A549 (cell line): ENCODE measurements at regions not wholly inside any gene's neighbourhood (a gene's known extent, or its start where the extent isn't known, plus 50 kb on each side); places are given as distances from the start of the nearest gene placed in this dataset.

Experiments
- CEBPB ChIP-seq, 2 experiments: fragments of >200 bp in 1 of 2; sonication (Bioruptor Twin) in 1 of 2; formaldehyde crosslinking in 1 of 2; IDR thresholded peaks; 2 replicates each; pipeline ENCODE4 v1.6.1; 2012 to 2016
- CTCF ChIP-seq: fragments of >200 bp; sonication (Bioruptor Twin); formaldehyde crosslinking; IDR thresholded peaks from 3 replicates; pipeline ENCODE4 v1.5.1; 2016
- ELK1 ChIP-seq: fragments of 150-350 bp; IDR thresholded peaks from 2 replicates; pipeline ENCODE4 v1.6.1; 2014; ENCODE audit warnings: low read depth, mild to moderate bottlenecking, low read length
- FOSL2 ChIP-seq, 2 experiments: fragments of 450-650 bp in 1 of 2; fragments of >200 bp in 1 of 2; sonication (Bioruptor Twin) in 1 of 2; formaldehyde crosslinking; IDR thresholded peaks; 2 replicates each; pipeline versions ENCODE4 v1.5.0 to v1.6.1; 2016 to 2020; ENCODE audit warnings: mild to moderate bottlenecking in 1 of 2, moderate library complexity in 1 of 2
- JUNB ChIP-seq: fragments of >200 bp; sonication (Bioruptor Twin); formaldehyde crosslinking; IDR thresholded peaks from 2 replicates; pipeline ENCODE4 v1.6.1; 2016
- PBX3 ChIP-seq: IDR thresholded peaks from 2 replicates; pipeline ENCODE4 v1.6.1; 2012
- POLR2A ChIP-seq: IDR thresholded peaks from 2 replicates; pipeline ENCODE4 v1.6.1; 2012; ENCODE audit warnings: mild to moderate bottlenecking, low read length
- TP53 ChIP-seq: fragments of 250-450 bp; sonication (Bioruptor Pico); IDR thresholded peaks from 2 replicates; pipeline ENCODE4 v1.5.0; 2021; ENCODE audit warnings: mild to moderate bottlenecking, moderate library complexity

- no peak for TF ChIP-seq CTCF
- no peak for TF ChIP-seq POLR2A
- TF ChIP-seq FOSL2 (IDR thresholded peaks at IDR 0.05): no peak
- TF ChIP-seq FOSL2 (CRISPR knock-in tag; IDR thresholded peaks at IDR 0.05): no peak
- TF ChIP-seq CEBPB (IDR thresholded peaks at IDR 0.05): no peak
- no peak for TF ChIP-seq JUNB
- no peak for TF ChIP-seq TP53
- no peak for TF ChIP-seq PBX3
- TF ChIP-seq ELK1: no peak
These were observed 104.0 kb upstream of the ATP10B start for GRCh38 chr5:160956051-160956450.
